MCF 10A (cell line): ENCODE measurements at regions not wholly inside any gene's neighbourhood (a gene's known extent, or its start where the extent isn't known, plus 50 kb on each side); places are given as distances from the start of the nearest gene placed in this dataset.

Source experiments
- BruUV-seq: library from RNA; stranded (reverse); fragments of 400-500 nt; replicated peaks from 2 replicates; lab custom pipeline; 2021; lab: Mats Ljungman, UMichigan
- CTCF ChIA-PET: fragments of 300-600 bp; sonication (Branson Sonifier 250); formaldehyde crosslinking; extraction: SDS; loops from one replicate; lab custom pipeline; 2021; ENCODE audit warnings: antibody characterized with exemption, inconsistent platforms; lab: Yijun Ruan, JAX
- POLR2A ChIA-PET: fragments of 300-600, 350-650 bp; sonication (Branson Sonifier 250); formaldehyde crosslinking; extraction: SDS; loops from one replicate; lab custom pipeline; 2020; ENCODE audit warnings: antibody characterized with exemption, inconsistent platforms; lab: Yijun Ruan, JAX
- DNase-seq: peaks from one replicate; pipeline ENCODE4 v3.0.0-alpha.2; 2018; ENCODE audit not compliant: unreplicated experiment
- H3K27ac Mint-ChIP-seq: one replicate; pipeline ENCODE4 v1.8.0; 2022; ENCODE audit warnings: mild to moderate bottlenecking, low read depth, mixed read lengths; ENCODE audit not compliant: unreplicated experiment
- H3K27me3 Mint-ChIP-seq: one replicate; pipeline ENCODE4 v1.8.0; 2022; ENCODE audit warnings: mixed read lengths; ENCODE audit not compliant: insufficient read depth, unreplicated experiment
- H3K36me3 Mint-ChIP-seq: one replicate; pipeline ENCODE4 v1.8.0; 2022; ENCODE audit warnings: mild to moderate bottlenecking, moderate library complexity, mixed read lengths; ENCODE audit not compliant: insufficient read depth, unreplicated experiment
- H3K4me1 Mint-ChIP-seq: one replicate; pipeline ENCODE4 v1.8.0; 2022; ENCODE audit warnings: mixed read lengths; ENCODE audit not compliant: insufficient read depth, unreplicated experiment
- H3K4me3 Mint-ChIP-seq: one replicate; pipeline ENCODE4 v1.8.0; 2022; ENCODE audit warnings: mild to moderate bottlenecking, moderate library complexity, mixed read lengths; ENCODE audit not compliant: unreplicated experiment
- H3K9me3 Mint-ChIP-seq: one replicate; pipeline ENCODE4 v1.8.0; 2022; ENCODE audit warnings: mixed read lengths; ENCODE audit not compliant: unreplicated experiment
- intact Hi-C: fragments of 100-400 bp; cut with micrococcal nuclease; formaldehyde crosslinking; loops from 2 replicates; pipeline ENCODE4 v1.14.1; 2022
- TF ChIP-seq, protein P1 (sequence below): fragments of 200-600 bp; IDR thresholded peaks from one replicate; pipeline ENCODE4 v1.8.0; 2022; ENCODE audit warnings: antibody characterized with exemption, mild to moderate bottlenecking; ENCODE audit not compliant: unreplicated experiment

DNA sequence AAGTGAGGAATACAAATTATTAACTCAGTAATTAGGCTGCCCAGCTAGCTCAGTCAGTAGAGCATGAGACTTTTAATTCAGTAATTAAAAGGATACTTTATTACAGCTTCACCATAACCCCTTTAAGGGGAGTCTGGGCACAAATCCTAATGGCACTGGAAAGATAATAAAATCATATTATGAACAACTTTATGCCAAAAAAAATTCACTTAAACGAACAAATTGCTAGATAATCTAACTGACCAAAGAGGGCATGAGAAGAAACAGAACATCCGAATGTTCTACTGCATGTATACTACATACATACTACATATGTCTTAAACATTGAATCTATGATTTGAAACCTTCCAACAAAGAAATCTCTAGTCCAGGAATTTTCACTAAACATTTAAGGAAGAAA is 159.5 kb downstream of the CYP26B1 start:
- CTCF ChIA-PET = no interaction called here

DNA sequence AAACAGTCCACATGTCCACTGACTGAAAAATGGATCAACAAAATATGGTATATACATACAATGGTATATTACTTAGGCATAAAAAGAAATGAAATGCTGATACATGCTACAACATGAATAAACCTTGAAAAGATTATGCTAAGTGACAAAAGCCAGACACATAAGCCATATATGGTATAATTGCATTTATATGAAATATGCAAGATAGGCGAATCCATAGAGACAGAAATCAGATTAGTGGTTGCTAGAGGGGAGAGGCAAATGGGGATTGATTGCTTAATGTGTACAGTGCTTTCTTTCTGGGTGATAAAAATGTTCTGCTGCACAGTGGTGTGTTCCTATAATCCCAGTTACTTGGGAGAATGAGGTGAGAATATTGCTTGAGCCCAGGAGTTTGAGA is 171.0 kb downstream of the CYP26B1 start:
- H3K4me1 Mint-ChIP-seq = no peaks in the 10 kb centered on the region
- peaks cover 75% of the 10 kb centered on the region for H3K27me3 Mint-ChIP-seq
- no peak overlapping the region for H3K27ac Mint-ChIP-seq
- H3K36me3 Mint-ChIP-seq = no peaks in the 10 kb centered on the region
- no peak for DNase-seq
- CTCF ChIA-PET = no interaction called here
- TF ChIP-seq, protein P1, sequence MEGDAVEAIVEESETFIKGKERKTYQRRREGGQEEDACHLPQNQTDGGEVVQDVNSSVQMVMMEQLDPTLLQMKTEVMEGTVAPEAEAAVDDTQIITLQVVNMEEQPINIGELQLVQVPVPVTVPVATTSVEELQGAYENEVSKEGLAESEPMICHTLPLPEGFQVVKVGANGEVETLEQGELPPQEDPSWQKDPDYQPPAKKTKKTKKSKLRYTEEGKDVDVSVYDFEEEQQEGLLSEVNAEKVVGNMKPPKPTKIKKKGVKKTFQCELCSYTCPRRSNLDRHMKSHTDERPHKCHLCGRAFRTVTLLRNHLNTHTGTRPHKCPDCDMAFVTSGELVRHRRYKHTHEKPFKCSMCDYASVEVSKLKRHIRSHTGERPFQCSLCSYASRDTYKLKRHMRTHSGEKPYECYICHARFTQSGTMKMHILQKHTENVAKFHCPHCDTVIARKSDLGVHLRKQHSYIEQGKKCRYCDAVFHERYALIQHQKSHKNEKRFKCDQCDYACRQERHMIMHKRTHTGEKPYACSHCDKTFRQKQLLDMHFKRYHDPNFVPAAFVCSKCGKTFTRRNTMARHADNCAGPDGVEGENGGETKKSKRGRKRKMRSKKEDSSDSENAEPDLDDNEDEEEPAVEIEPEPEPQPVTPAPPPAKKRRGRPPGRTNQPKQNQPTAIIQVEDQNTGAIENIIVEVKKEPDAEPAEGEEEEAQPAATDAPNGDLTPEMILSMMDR = no peak
- POLR2A ChIA-PET = interaction anchor here (0.6 to 0.7 kb wide), 2 partner anchors 95 to 645 kb away, joined by 3 read pairs; no protein-coding TSS in a partner anchor
- H3K4me3 Mint-ChIP-seq = no peak overlapping the region
- intact Hi-C loops = no loop called here
- BruUV-seq = no TSS peak
- H3K9me3 Mint-ChIP-seq = no peaks in the 10 kb centered on the region

More for the DNA sequence above, 159.5 kb downstream of the CYP26B1 start:
- H3K9me3 Mint-ChIP-seq = no peaks in the 10 kb centered on the region
- H3K36me3 Mint-ChIP-seq = no peaks in the 10 kb centered on the region
- DNase-seq = no peak
- POLR2A ChIA-PET = interaction anchor here (1.1 kb wide), 1 partner anchor 379 kb away, joined by 4 read pairs; no protein-coding TSS in a partner anchor
- BruUV-seq = no TSS peak
- TF ChIP-seq, protein P1 = no peak
- H3K4me3 Mint-ChIP-seq = no peak overlapping the region
- H3K27ac Mint-ChIP-seq = no peak overlapping the region
- peaks cover 11% of the 10 kb centered on the region for H3K27me3 Mint-ChIP-seq
- H3K4me1 Mint-ChIP-seq = no peaks in the 10 kb centered on the region
- intact Hi-C loops = no loop called here

DNA sequence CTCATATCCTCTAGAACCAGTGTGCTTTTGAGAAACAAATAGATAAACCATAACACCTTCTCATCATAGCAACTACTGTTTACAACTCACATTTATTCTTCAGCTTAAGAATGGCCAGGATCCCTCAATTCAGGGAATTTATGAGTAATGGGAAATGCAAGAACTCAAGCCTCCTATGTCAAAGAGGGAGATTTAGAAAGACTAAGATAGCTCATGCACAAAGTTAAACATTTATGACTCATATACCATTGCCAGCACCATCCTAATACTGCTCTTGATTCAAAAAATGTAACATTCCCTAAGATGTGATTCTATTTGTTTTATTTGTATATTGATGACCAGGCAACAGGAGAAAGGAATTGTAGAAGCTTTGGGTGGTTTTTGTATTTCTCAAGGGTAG is 172.8 kb downstream of the CYP26B1 start:
- no peak for DNase-seq
- BruUV-seq = no TSS peak

DNA sequence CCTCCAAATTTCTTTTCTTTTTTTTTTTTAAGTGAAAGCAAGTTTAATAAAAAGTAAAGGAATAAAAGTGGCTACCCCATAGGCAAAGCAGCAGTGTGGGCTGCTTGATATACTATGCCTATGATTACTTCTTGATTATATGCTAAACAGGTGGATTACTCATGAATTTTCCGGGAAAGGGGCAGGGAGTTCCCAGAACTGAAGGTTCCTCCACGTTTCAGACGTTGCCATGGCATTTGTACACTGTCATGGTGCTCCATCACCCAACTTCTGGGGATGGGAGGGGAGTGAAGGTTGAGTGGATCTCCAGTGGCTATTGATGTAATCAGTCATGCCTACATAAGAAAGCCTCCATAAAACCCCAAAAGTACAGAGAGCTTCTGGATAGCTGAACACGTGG is 176.2 kb downstream of the CYP26B1 start:
- DNase-seq = no peak
- TF ChIP-seq, protein P1 = no peak

More for the DNA sequence above, 172.8 kb downstream of the CYP26B1 start:
- Mint-ChIP-seq H3K9me3 (no peaks in the 10 kb centered on the region), H3K27me3 (peaks cover 59% of the 10 kb centered on the region), H3K4me3 (no peak overlapping the region), H3K4me1 (no peaks in the 10 kb centered on the region), H3K36me3 (no peaks in the 10 kb centered on the region), H3K27ac (no peak overlapping the region)
- TF ChIP-seq, protein P1 = no peak
- ChIA-PET POLR2A (no interaction called here), CTCF (interaction anchor here (0.5 to 1.1 kb wide), 5 partner anchors 19 to 52 kb away, joined by 3 to 5 read pairs (median 3); no protein-coding TSS in a partner anchor)
- intact Hi-C loops = no loop called here

More for the DNA sequence above, 176.2 kb downstream of the CYP26B1 start:
- Mint-ChIP-seq H3K27ac (no peak overlapping the region), H3K9me3 (no peaks in the 10 kb centered on the region), H3K27me3 (peaks cover 66% of the 10 kb centered on the region), H3K4me1 (no peaks in the 10 kb centered on the region), H3K36me3 (no peaks in the 10 kb centered on the region), H3K4me3 (no peak overlapping the region)
- intact Hi-C loops = no loop called here
- BruUV-seq = no TSS peak
- ChIA-PET POLR2A (interaction anchor here (1.1 kb wide), 1 partner anchor 12 kb away, joined by 3 read pairs; no protein-coding TSS in a partner anchor), CTCF (interaction anchor here (0.6 to 1.5 kb wide), 3 partner anchors 18 to 169 kb away, joined by 3 to 6 read pairs (median 4); no protein-coding TSS in a partner anchor)
